CD14-positive monocyte (primary cell): ENCODE measurements at regions not wholly inside any gene's neighbourhood (a gene's known extent, or its start where the extent isn't known, plus 50 kb on each side); places are given as distances from the start of the nearest gene placed in this dataset.

ENCODE experiments used
- DNase-seq, 3 donors: peaks; one replicate each; pipeline ENCODE4 v3.0.0-alpha.2; 2011 to 2022
- H2AFZ ChIP-seq: 2 replicates; pipeline ENCODE4 v1.6.0; 2012; ENCODE audit warnings: mild to moderate bottlenecking, low read depth, low read length, inconsistent platforms; ENCODE audit not compliant: insufficient read depth, poor library complexity, severe bottlenecking
- H3K27ac ChIP-seq, 2 donors: 1 replicate in 1 of 2; 2 replicates in 1 of 2; pipeline ENCODE4 v1.5.1; 2012 to 2013; ENCODE audit warnings: low read length in 2 of 2, control low read depth in 1 of 2, inconsistent platforms in 1 of 2, low read depth in 1 of 2, mild to moderate bottlenecking in 1 of 2
- H3K27me3 ChIP-seq, 2 donors: one replicate each; pipeline versions ENCODE4 v1.6.0 to v1.6.1; 2011 to 2013; ENCODE audit warnings: low read length in 2 of 2; ENCODE audit not compliant: control insufficient read depth in 2 of 2, insufficient read depth in 2 of 2
- H3K36me3 ChIP-seq, 2 donors: replicated peaks in 1 of 2; 1 replicate in 1 of 2; 2 replicates in 1 of 2; pipeline versions ENCODE4 v1.5.1 to v1.6.1; 2012 to 2013; ENCODE audit warnings: low read length in 2 of 2, control low read depth in 1 of 2, inconsistent platforms in 1 of 2, mild to moderate bottlenecking in 1 of 2; ENCODE audit not compliant: insufficient read depth in 2 of 2, control insufficient read depth in 1 of 2
- H3K4me1 ChIP-seq, 2 donors: 1 replicate in 1 of 2; 2 replicates in 1 of 2; pipeline versions ENCODE4 v1.5.1 to v1.6.1; 2012 to 2013; ENCODE audit warnings: low read length in 2 of 2, control low read depth in 1 of 2, inconsistent platforms in 1 of 2, mild to moderate bottlenecking in 1 of 2, moderate library complexity in 1 of 2; ENCODE audit not compliant: insufficient read depth in 2 of 2, control insufficient read depth in 1 of 2
- H3K4me2 ChIP-seq: replicated peaks from 2 replicates; pipeline ENCODE3; 2012; ENCODE audit warnings: low read length, moderate library complexity, mild to moderate bottlenecking; ENCODE audit not compliant: poor library complexity, severe bottlenecking; ENCODE audit errors: extremely low read depth
- H3K4me3 ChIP-seq, 3 experiments: fragments of 200-600 bp in 1 of 3; sonication (generic) in 1 of 3; replicated peaks in 1 of 3; 1 replicate in 2 of 3; 2 replicates in 1 of 3; pipeline ENCODE4 v1.5.1; 2011 to 2013; ENCODE audit warnings: low read length in 3 of 3, mild to moderate bottlenecking in 3 of 3, control low read depth in 2 of 3, low read depth in 2 of 3, inconsistent platforms in 1 of 3, moderate library complexity in 1 of 3
- H3K79me2 ChIP-seq: 2 replicates; pipeline ENCODE4 v1.6.0; 2012; ENCODE audit warnings: mild to moderate bottlenecking, control low read depth, inconsistent platforms, low read length, moderate library complexity; ENCODE audit not compliant: insufficient read depth
- H3K9ac ChIP-seq: 2 replicates; pipeline ENCODE4 v1.6.0; 2017; ENCODE audit warnings: low read length, mild to moderate bottlenecking; ENCODE audit not compliant: insufficient read depth, poor library complexity, severe bottlenecking
- H3K9me3 ChIP-seq, 2 donors: replicated peaks in 1 of 2; 1 replicate in 1 of 2; 2 replicates in 1 of 2; pipeline versions ENCODE4 v1.5.1 to v1.6.1; 2012 to 2013; ENCODE audit warnings: low read length in 2 of 2, control low read depth in 1 of 2; ENCODE audit not compliant: control insufficient read depth in 1 of 2, insufficient read depth in 1 of 2
- H4K20me1 ChIP-seq: 2 replicates; pipeline ENCODE4 v1.6.0; 2012; ENCODE audit warnings: mild to moderate bottlenecking, low read length, control low read depth, moderate library complexity; ENCODE audit not compliant: insufficient read depth
- H3K27ac Mint-ChIP-seq, 7 donors: one replicate each; pipeline ENCODE4 v1.8.0; 2020; ENCODE audit warnings: mild to moderate bottlenecking in 7 of 7, mixed read lengths in 7 of 7, moderate library complexity in 6 of 7, inconsistent platforms in 2 of 7
- H3K27me3 Mint-ChIP-seq, 3 donors: one replicate each; pipeline ENCODE4 v1.8.0; 2021 to 2022; ENCODE audit warnings: low read depth in 3 of 3, mild to moderate bottlenecking in 3 of 3, mixed read lengths in 3 of 3, moderate library complexity in 3 of 3, inconsistent platforms in 1 of 3
- H3K36me3 Mint-ChIP-seq, 2 donors: one replicate each; pipeline ENCODE4 v1.8.0; 2020; ENCODE audit warnings: mixed read lengths in 2 of 2, inconsistent platforms in 1 of 2, mild to moderate bottlenecking in 1 of 2
- H3K4me1 Mint-ChIP-seq: one replicate; pipeline ENCODE4 v1.8.0; 2020; ENCODE audit warnings: mild to moderate bottlenecking, mixed read lengths
- H3K4me3 Mint-ChIP-seq, 2 donors: one replicate each; pipeline ENCODE4 v1.8.0; 2020; ENCODE audit warnings: mild to moderate bottlenecking in 2 of 2, mixed read lengths in 2 of 2, moderate library complexity in 1 of 2
- H3K9me3 Mint-ChIP-seq, 7 donors: one replicate each; pipeline ENCODE4 v1.8.0; 2020 to 2022; ENCODE audit warnings: mixed read lengths in 7 of 7, mild to moderate bottlenecking in 6 of 7, moderate library complexity in 6 of 7, inconsistent platforms in 2 of 7
- WGBS: methylation state at CpG from one replicate; pipeline ENCODE4 v1.1.5; 2013; ENCODE audit warnings: missing lambda C conversion rate; ENCODE audit not compliant: insufficient coverage; 5-methylcytosine and 5-hydroxymethylcytosine counted together
- intact Hi-C, 2 donors: fragments of 100-400 bp; cut with micrococcal nuclease; formaldehyde crosslinking; loops; one replicate each; pipeline versions ENCODE4 v1.15.0 to v1.15.1; 2023
- TF ChIP-seq, protein P1 (sequence below): fragments of 200-600 bp; IDR thresholded peaks from one replicate; pipeline ENCODE4 v1.8.0; 2022; ENCODE audit warnings: antibody characterized with exemption, mild to moderate bottlenecking

DNA sequence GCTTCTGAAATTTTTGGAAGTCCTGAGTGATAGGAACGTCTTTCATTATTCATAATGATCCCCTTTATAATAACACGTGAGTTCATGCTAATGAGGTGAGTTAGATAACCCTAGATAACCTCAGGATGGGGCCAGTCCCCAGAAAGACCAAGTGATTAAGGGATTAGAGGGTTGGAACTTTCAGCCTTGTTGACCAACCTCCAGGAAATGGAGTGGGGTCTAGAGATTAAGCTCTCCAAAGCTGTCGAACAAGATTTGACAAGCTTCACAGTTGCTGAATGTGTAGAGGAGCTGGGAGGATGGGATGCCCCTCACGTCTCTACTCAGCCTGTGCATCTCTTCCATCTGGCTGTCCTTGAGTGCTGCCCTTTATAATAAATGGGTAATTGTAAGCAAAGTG lies 107.1 kb downstream of the ZMAT3 start:
- no peak overlapping the region for H3K27ac ChIP-seq
- no peak overlapping the region for H3K4me3 ChIP-seq
- H3K9ac ChIP-seq = no peak overlapping the region
- no peak overlapping the region for H3K4me2 ChIP-seq
- H3K4me1 Mint-ChIP-seq = peaks cover 10% of the 10 kb centered on the region
- H3K4me1 ChIP-seq = no peaks in the 10 kb centered on the region
- DNase-seq = no peak
- no peaks in the 10 kb centered on the region for H4K20me1 ChIP-seq
- H3K36me3 ChIP-seq = no peaks in the 10 kb centered on the region
- H3K27me3 Mint-ChIP-seq = peaks cover 0 to 3% (median 0%) of the 10 kb centered on the region in 3 donors
- no peaks in the 10 kb centered on the region for H3K27me3 ChIP-seq
- TF ChIP-seq, protein P1, sequence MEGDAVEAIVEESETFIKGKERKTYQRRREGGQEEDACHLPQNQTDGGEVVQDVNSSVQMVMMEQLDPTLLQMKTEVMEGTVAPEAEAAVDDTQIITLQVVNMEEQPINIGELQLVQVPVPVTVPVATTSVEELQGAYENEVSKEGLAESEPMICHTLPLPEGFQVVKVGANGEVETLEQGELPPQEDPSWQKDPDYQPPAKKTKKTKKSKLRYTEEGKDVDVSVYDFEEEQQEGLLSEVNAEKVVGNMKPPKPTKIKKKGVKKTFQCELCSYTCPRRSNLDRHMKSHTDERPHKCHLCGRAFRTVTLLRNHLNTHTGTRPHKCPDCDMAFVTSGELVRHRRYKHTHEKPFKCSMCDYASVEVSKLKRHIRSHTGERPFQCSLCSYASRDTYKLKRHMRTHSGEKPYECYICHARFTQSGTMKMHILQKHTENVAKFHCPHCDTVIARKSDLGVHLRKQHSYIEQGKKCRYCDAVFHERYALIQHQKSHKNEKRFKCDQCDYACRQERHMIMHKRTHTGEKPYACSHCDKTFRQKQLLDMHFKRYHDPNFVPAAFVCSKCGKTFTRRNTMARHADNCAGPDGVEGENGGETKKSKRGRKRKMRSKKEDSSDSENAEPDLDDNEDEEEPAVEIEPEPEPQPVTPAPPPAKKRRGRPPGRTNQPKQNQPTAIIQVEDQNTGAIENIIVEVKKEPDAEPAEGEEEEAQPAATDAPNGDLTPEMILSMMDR = no peak
- peaks cover 0 to 2% (median 0%) of the 10 kb centered on the region in 7 donors for H3K9me3 Mint-ChIP-seq
- no peak overlapping the region for H2AFZ ChIP-seq
- no peak overlapping the region for H3K4me3 Mint-ChIP-seq
- intact Hi-C loops = no loop called here
- no peak overlapping the region for H3K27ac Mint-ChIP-seq
- H3K9me3 ChIP-seq = no peaks in the 10 kb centered on the region
- 85% methylated on average over 2 of the region's 4 CpGs for WGBS
- H3K36me3 Mint-ChIP-seq = no peaks in the 10 kb centered on the region
- no peaks in the 10 kb centered on the region for H3K79me2 ChIP-seq

DNA sequence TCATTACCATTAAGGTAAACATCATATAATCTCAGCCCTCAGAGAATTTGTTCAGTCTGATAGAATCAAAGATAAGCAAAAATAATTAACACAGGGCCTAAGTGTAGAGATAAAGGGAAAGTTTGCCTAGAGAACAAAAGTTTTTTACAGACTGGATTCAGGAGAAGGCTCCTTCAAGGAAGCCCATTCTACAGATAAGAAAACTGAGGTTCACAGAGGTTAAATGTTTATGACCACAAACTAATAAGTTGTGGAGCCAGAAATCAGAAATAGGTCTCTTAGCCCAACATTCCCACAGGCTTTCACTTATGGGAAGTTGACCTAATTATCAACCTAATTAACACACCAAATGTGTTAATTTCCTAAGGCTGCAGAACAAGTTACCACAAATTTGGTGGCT lies 110.7 kb downstream of the ZMAT3 start:
- Histone ChIP-seq H3K9ac (no peak overlapping the region), H3K27ac (no peak overlapping the region), H3K4me2 (no peak overlapping the region), H3K79me2 (no peaks in the 10 kb centered on the region), H3K4me1 (no peaks in the 10 kb centered on the region), H3K36me3 (no peaks in the 10 kb centered on the region), H4K20me1 (no peaks in the 10 kb centered on the region), H3K27me3 (no peaks in the 10 kb centered on the region), H3K9me3 (no peaks in the 10 kb centered on the region), H2AFZ (no peak overlapping the region), H3K4me3 (no peak overlapping the region)
- Mint-ChIP-seq H3K27ac (no peak overlapping the region), H3K4me3 (no peak overlapping the region), H3K27me3 (peaks cover 0 to 5% (median 0%) of the 10 kb centered on the region in 3 donors), H3K9me3 (peaks cover 0 to 5% (median 0%) of the 10 kb centered on the region in 7 donors), H3K36me3 (no peaks in the 10 kb centered on the region), H3K4me1 (no peaks in the 10 kb centered on the region)
- DNase-seq = no peak
- TF ChIP-seq, protein P1 = no peak
- intact Hi-C loops = no loop called here
